A549 (cell line): ENCODE measurements at regions not wholly inside any gene's neighbourhood (a gene's known extent, or its start where the extent isn't known, plus 50 kb on each side); places are given as distances from the start of the nearest gene placed in this dataset.

Source experiments
- MAZ ChIP-seq: fragments of 150-350 bp; IDR thresholded peaks from 2 replicates; pipeline ENCODE4 v1.6.1; 2014; ENCODE audit warnings: antibody characterized with exemption, low read depth, low read length, borderline replicate concordance
- RNF2 ChIP-seq: fragments of 200-600 bp; sonication (generic); IDR thresholded peaks from 2 replicates; pipeline ENCODE4 v1.6.1; 2016; ENCODE audit warnings: low read depth, mild to moderate bottlenecking, antibody characterized with exemption, moderate library complexity, borderline replicate concordance
- TF ChIP-seq, protein P1 (sequence below): fragments of 150-350 bp; IDR thresholded peaks from 2 replicates; pipeline ENCODE4 v1.6.1; 2014; ENCODE audit warnings: low read depth, mild to moderate bottlenecking, low read length
- TF ChIP-seq, protein P2 (sequence below): fragments of >200 bp; sonication (Bioruptor Twin); formaldehyde crosslinking; IDR thresholded peaks from 3 replicates; pipeline ENCODE4 v1.5.1; 2016

DNA sequence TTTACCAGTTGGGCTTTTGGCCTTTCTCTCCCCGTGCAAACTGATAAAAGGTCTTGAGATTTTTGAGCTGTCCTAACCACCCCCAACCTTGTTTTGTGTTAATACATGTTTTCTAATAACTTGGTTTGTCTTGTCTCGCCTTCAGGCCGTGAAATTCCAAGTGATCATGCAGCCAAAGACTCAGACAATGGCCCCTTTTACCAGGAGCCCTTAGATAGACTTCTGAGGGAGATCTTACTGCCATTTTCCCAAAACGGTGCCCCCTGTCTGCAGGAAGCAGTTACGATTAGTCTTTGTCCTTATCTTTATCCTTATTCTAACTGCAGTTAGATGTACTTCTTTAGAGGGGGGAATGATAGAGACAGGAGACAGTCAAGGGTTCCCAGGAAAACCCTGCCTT, 245.3 kb upstream of the HDX start:
- TF ChIP-seq, protein P1, sequence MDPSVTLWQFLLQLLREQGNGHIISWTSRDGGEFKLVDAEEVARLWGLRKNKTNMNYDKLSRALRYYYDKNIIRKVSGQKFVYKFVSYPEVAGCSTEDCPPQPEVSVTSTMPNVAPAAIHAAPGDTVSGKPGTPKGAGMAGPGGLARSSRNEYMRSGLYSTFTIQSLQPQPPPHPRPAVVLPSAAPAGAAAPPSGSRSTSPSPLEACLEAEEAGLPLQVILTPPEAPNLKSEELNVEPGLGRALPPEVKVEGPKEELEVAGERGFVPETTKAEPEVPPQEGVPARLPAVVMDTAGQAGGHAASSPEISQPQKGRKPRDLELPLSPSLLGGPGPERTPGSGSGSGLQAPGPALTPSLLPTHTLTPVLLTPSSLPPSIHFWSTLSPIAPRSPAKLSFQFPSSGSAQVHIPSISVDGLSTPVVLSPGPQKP: no peak
- TF ChIP-seq RNF2: no peak
- TF ChIP-seq, protein P2, sequence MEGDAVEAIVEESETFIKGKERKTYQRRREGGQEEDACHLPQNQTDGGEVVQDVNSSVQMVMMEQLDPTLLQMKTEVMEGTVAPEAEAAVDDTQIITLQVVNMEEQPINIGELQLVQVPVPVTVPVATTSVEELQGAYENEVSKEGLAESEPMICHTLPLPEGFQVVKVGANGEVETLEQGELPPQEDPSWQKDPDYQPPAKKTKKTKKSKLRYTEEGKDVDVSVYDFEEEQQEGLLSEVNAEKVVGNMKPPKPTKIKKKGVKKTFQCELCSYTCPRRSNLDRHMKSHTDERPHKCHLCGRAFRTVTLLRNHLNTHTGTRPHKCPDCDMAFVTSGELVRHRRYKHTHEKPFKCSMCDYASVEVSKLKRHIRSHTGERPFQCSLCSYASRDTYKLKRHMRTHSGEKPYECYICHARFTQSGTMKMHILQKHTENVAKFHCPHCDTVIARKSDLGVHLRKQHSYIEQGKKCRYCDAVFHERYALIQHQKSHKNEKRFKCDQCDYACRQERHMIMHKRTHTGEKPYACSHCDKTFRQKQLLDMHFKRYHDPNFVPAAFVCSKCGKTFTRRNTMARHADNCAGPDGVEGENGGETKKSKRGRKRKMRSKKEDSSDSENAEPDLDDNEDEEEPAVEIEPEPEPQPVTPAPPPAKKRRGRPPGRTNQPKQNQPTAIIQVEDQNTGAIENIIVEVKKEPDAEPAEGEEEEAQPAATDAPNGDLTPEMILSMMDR: no peak
- TF ChIP-seq MAZ: no peak
